ENCODE measurements at regions not wholly inside any gene's neighbourhood (a gene's known extent, or its start where the extent isn't known, plus 50 kb on each side); places are given as distances from the start of the nearest gene placed in this dataset.

DNA sequence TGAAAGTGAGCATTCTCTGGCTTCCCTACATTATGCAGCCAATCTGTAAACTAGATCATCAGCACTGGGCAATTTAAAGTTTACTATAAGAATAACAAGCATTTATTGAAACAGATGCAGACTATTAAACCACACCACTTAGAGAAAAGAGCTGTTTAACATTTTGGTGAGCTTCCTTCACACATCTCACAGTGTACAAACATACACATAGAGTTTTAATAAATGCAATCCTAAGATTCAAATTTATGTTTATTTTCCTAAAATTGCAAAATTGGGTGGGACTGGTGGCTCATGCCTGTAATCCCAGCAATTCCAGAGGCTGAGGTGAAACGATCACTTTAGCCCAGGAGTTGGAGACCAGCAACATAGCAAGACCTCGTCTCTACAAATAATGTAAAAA, 199.3 kb downstream of the SH3BP4 start:
- Histone ChIP-seq H3K4me2 (no peak overlapping the region), H3K27ac (no peak overlapping the region), H3K9me3 (no peaks in the 10 kb centered on the region), H3K4me1 (no peaks in the 10 kb centered on the region), H3K4me3 (no peak overlapping the region)
- no peak for FAIRE-seq
- no peak for ATAC-seq
- ChIA-PET CTCF (no interaction called here), POLR2A (no interaction called here)
- no peak for DNase-seq (ENCODE audit: low read depth in 1 of 2, low spot score in 1 of 2)
- TF ChIP-seq TP53 (CRISPR knock-in tag; IDR thresholded peaks at IDR 0.05) (no peak), ESRRA (IDR thresholded peaks at IDR 0.05; ENCODE audit: borderline replicate concordance, low read length) (no peak), EP300 (IDR thresholded peaks at IDR 0.05) (no peak), FOXS1 (CRISPR knock-in tag; IDR thresholded peaks at IDR 0.05) (no peak), RFX5 (IDR thresholded peaks at IDR 0.05) (no peak), POLR2AphosphoS2 (conservative IDR thresholded peaks at IDR 0.05; ENCODE audit: low read length) (no peak), GATA3 (IDR thresholded peaks at IDR 0.05; ENCODE audit: borderline replicate concordance) (no peak), CBX8 (IDR thresholded peaks at IDR 0.05) (no peak), RAD21 (conservative IDR thresholded peaks at IDR 0.05 in 1 of 2, IDR thresholded peaks at IDR 0.05 in 1 of 2) (no peak)
- TF ChIP-seq, protein P1, sequence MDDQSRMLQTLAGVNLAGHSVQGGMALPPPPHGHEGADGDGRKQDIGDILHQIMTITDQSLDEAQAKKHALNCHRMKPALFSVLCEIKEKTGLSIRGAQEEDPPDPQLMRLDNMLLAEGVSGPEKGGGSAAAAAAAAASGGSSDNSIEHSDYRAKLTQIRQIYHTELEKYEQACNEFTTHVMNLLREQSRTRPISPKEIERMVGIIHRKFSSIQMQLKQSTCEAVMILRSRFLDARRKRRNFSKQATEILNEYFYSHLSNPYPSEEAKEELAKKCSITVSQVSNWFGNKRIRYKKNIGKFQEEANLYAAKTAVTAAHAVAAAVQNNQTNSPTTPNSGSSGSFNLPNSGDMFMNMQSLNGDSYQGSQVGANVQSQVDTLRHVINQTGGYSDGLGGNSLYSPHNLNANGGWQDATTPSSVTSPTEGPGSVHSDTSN (IDR thresholded peaks at IDR 0.05), result no peak
- 63% methylated on average over 2 of the region's 2 CpGs for WGBS (ENCODE audit: missing lambda C conversion rate)

DNA sequence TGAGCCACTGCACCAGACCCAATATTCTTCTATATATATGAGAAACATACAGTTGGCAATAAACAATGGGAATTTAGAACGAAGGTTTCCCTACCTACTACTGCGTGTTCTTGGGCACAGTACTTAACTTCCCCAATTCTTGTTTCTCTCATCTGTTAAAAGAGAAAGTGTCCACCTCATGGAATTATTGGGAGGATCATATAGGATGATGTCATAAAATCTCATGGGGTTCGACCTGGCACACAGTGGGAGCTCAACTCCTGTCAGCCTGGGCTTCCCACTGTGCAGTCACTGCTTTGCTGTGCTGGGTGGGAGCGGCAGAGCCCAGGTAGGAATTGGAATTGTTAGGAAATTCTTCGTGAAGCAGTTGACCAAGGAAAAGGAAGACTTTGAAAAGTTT, 203.3 kb downstream of the SH3BP4 start:
- no peak for TF ChIP-seq PHF8 (IDR thresholded peaks at IDR 0.05; ENCODE audit: borderline replicate concordance, low read depth)
- no peak for TF ChIP-seq CHD4 (IDR thresholded peaks at IDR 0.05; ENCODE audit: borderline replicate concordance)
- TF ChIP-seq, protein P2, sequence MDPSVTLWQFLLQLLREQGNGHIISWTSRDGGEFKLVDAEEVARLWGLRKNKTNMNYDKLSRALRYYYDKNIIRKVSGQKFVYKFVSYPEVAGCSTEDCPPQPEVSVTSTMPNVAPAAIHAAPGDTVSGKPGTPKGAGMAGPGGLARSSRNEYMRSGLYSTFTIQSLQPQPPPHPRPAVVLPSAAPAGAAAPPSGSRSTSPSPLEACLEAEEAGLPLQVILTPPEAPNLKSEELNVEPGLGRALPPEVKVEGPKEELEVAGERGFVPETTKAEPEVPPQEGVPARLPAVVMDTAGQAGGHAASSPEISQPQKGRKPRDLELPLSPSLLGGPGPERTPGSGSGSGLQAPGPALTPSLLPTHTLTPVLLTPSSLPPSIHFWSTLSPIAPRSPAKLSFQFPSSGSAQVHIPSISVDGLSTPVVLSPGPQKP (IDR thresholded peaks at IDR 0.05; ENCODE audit: low read depth, low read length), result no peak
- Histone ChIP-seq H3K4me3 (no peak overlapping the region), H3K4me1 (no peaks in the 10 kb centered on the region), H3K27ac (0 out of 6 replicates have a peak overlapping the region, but pooled peaks of 1 of the 2 experiments have one; percentile 19), H3K4me2 (no peak overlapping the region), H3K9me3 (no peaks in the 10 kb centered on the region)
- ATAC-seq (no peak), DNase-seq (ENCODE audit: low read depth in 1 of 2, low spot score in 1 of 2) (no peak), FAIRE-seq (no peak)
- POLR2A ChIA-PET, result no interaction called here
- WGBS (ENCODE audit: missing lambda C conversion rate), result 66% methylated on average over 5 of the region's 5 CpGs
- CTCF ChIA-PET, result interaction anchor here (0.6 to 2.0 kb wide), 3 partner anchors 10 to 90 kb away, joined by 3 to 5 read pairs (median 4); no protein-coding TSS in a partner anchor

DNA sequence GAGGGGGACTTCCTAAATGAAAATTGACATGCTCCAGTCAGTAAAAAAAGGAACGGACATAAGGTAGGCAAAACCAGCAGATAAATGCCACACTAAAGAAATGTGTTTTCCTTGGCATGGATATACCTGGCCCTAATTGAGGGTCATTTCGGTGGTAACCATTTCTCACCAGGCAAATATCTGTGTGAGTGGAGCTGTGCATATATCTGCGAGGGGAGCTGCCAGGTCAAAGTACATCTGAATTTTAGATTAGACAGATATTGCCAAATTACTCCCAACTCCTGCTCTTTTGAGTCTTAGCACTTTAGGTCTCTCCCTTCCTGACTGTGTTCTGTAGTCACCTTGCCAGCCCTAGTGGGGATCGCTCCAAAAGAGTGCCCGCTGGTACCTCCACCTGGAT, 204.2 kb downstream of the SH3BP4 start:
- no peak overlapping the region for H3K4me2 ChIP-seq
- POLR2A ChIA-PET, result no interaction called here
- DNase-seq (ENCODE audit: low read depth in 1 of 2, low spot score in 1 of 2) (no peak), FAIRE-seq (no peak), ATAC-seq (no peak)
- peaks cover 1% of the 10 kb centered on the region; the same call in 1 of the 3 replicates for H3K4me1 ChIP-seq
- CTCF ChIA-PET, result interaction anchor here (1.1 kb wide), 1 partner anchor 342 kb away, joined by 3 read pairs; no protein-coding TSS in a partner anchor
- TF ChIP-seq, protein P3, sequence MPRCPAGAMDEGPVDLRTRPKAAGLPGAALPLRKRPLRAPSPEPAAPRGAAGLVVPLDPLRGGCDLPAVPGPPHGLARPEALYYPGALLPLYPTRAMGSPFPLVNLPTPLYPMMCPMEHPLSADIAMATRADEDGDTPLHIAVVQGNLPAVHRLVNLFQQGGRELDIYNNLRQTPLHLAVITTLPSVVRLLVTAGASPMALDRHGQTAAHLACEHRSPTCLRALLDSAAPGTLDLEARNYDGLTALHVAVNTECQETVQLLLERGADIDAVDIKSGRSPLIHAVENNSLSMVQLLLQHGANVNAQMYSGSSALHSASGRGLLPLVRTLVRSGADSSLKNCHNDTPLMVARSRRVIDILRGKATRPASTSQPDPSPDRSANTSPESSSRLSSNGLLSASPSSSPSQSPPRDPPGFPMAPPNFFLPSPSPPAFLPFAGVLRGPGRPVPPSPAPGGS (IDR thresholded peaks at IDR 0.05), result no peak
- TF ChIP-seq EP300 (IDR thresholded peaks at IDR 0.05) (no peak), MAFK (IDR thresholded peaks at IDR 0.05; ENCODE audit: partially characterized antibody) (no peak), CHD4 (IDR thresholded peaks at IDR 0.05; ENCODE audit: borderline replicate concordance) (no peak), ZNF302 (CRISPR knock-in tag; IDR thresholded peaks at IDR 0.05) (no peak), KDM1A (IDR thresholded peaks at IDR 0.05; ENCODE audit: low read depth) (no peak), POLR2AphosphoS2 (conservative IDR thresholded peaks at IDR 0.05; ENCODE audit: low read length) (no peak), NFE2L2 (conservative IDR thresholded peaks at IDR 0.05; ENCODE audit: low read length) (no peak)
- TF ChIP-seq, protein P4, sequence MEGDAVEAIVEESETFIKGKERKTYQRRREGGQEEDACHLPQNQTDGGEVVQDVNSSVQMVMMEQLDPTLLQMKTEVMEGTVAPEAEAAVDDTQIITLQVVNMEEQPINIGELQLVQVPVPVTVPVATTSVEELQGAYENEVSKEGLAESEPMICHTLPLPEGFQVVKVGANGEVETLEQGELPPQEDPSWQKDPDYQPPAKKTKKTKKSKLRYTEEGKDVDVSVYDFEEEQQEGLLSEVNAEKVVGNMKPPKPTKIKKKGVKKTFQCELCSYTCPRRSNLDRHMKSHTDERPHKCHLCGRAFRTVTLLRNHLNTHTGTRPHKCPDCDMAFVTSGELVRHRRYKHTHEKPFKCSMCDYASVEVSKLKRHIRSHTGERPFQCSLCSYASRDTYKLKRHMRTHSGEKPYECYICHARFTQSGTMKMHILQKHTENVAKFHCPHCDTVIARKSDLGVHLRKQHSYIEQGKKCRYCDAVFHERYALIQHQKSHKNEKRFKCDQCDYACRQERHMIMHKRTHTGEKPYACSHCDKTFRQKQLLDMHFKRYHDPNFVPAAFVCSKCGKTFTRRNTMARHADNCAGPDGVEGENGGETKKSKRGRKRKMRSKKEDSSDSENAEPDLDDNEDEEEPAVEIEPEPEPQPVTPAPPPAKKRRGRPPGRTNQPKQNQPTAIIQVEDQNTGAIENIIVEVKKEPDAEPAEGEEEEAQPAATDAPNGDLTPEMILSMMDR (IDR thresholded peaks at IDR 0.05), result no peak
- TF ChIP-seq, protein P5, sequence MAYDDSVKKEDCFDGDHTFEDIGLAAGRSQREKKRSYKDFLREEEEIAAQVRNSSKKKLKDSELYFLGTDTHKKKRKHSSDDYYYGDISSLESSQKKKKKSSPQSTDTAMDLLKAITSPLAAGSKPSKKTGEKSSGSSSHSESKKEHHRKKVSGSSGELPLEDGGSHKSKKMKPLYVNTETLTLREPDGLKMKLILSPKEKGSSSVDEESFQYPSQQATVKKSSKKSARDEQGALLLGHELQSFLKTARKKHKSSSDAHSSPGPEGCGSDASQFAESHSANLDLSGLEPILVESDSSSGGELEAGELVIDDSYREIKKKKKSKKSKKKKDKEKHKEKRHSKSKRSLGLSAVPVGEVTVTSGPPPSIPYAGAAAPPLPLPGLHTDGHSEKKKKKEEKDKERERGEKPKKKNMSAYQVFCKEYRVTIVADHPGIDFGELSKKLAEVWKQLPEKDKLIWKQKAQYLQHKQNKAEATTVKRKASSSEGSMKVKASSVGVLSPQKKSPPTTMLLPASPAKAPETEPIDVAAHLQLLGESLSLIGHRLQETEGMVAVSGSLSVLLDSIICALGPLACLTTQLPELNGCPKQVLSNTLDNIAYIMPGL (CRISPR knock-in tag; IDR thresholded peaks at IDR 0.05; ENCODE audit: borderline replicate concordance), result no peak
- TF ChIP-seq, protein P6, sequence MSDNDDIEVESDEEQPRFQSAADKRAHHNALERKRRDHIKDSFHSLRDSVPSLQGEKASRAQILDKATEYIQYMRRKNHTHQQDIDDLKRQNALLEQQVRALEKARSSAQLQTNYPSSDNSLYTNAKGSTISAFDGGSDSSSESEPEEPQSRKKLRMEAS (IDR thresholded peaks at IDR 0.05), result no peak
- TF ChIP-seq, protein P7, sequence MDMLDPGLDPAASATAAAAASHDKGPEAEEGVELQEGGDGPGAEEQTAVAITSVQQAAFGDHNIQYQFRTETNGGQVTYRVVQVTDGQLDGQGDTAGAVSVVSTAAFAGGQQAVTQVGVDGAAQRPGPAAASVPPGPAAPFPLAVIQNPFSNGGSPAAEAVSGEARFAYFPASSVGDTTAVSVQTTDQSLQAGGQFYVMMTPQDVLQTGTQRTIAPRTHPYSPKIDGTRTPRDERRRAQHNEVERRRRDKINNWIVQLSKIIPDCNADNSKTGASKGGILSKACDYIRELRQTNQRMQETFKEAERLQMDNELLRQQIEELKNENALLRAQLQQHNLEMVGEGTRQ (IDR thresholded peaks at IDR 0.05), result no peak
- WGBS (ENCODE audit: missing lambda C conversion rate), result 75% methylated on average over 5 of the region's 5 CpGs
- H3K9me3 ChIP-seq, result no peaks in the 10 kb centered on the region
- H3K27ac ChIP-seq, result no peak overlapping the region
- H3K4me3 ChIP-seq, result no peak overlapping the region
